Trophoblast cell (in vitro differentiated cells and primary cell): ENCODE measurements at regions not wholly inside any gene's neighbourhood (a gene's known extent, or its start where the extent isn't known, plus 50 kb on each side); places are given as distances from the start of the nearest gene placed in this dataset.
A peak's percentile ranks its signal among the peaks of the same experiment; 100 is the strongest.

Source experiments
- DNase-seq, 2 donors: peaks; one replicate each; pipeline ENCODE4 v3.0.0-alpha.2; 2016
- H2AFZ ChIP-seq: 2 replicates; pipeline ENCODE4 v1.6.1; 2013; ENCODE audit warnings: low read length, moderate library complexity, mild to moderate bottlenecking; ENCODE audit not compliant: insufficient read depth, poor library complexity
- H2AK5ac ChIP-seq: 2 replicates; pipeline ENCODE4 v1.6.1; 2013; ENCODE audit warnings: mild to moderate bottlenecking, low read length
- H2BK120ac ChIP-seq: 2 replicates; pipeline ENCODE4 v1.6.1; 2013; ENCODE audit warnings: low read length, mild to moderate bottlenecking, moderate library complexity; ENCODE audit not compliant: insufficient read depth, poor library complexity
- H2BK12ac ChIP-seq: 2 replicates; pipeline ENCODE4 v1.6.1; 2013; ENCODE audit warnings: mild to moderate bottlenecking, low read length, moderate library complexity
- H2BK5ac ChIP-seq: 2 replicates; pipeline ENCODE4 v1.6.1; 2013; ENCODE audit warnings: low read length, low read depth, moderate library complexity, mild to moderate bottlenecking; ENCODE audit not compliant: poor library complexity
- H3K14ac ChIP-seq: 2 replicates; pipeline ENCODE4 v1.6.1; 2013; ENCODE audit warnings: mild to moderate bottlenecking, low read length
- H3K18ac ChIP-seq: 2 replicates; pipeline ENCODE4 v1.6.1; 2013; ENCODE audit warnings: mild to moderate bottlenecking, low read length
- H3K23ac ChIP-seq: 2 replicates; pipeline ENCODE4 v1.6.1; 2013; ENCODE audit warnings: low read length
- H3K27ac ChIP-seq: 2 replicates; pipeline ENCODE4 v1.5.1; 2013; ENCODE audit warnings: low read depth, mild to moderate bottlenecking, inconsistent platforms, low read length, moderate library complexity
- H3K27me3 ChIP-seq: 2 replicates; pipeline ENCODE4 v1.6.1; 2013; ENCODE audit warnings: inconsistent platforms, mild to moderate bottlenecking, low read length, moderate library complexity; ENCODE audit not compliant: insufficient read depth
- H3K36me3 ChIP-seq, 2 experiments: 1 replicate in 1 of 2; 2 replicates in 1 of 2; pipeline ENCODE4 v1.6.1; 2013; ENCODE audit warnings: low read length in 2 of 2, mild to moderate bottlenecking in 2 of 2, moderate library complexity in 1 of 2; ENCODE audit not compliant: insufficient read depth in 2 of 2, control insufficient read depth in 1 of 2
- H3K4ac ChIP-seq: 2 replicates; pipeline ENCODE4 v1.6.1; 2013; ENCODE audit warnings: low read depth, mild to moderate bottlenecking, low read length, moderate library complexity
- H3K4me1 ChIP-seq, 2 experiments: 1 replicate in 1 of 2; 2 replicates in 1 of 2; pipeline ENCODE4 v1.6.1; 2013; ENCODE audit warnings: low read length in 2 of 2, mild to moderate bottlenecking in 2 of 2, moderate library complexity in 1 of 2; ENCODE audit not compliant: insufficient read depth in 2 of 2, control insufficient read depth in 1 of 2
- H3K4me2 ChIP-seq: 2 replicates; pipeline ENCODE4 v1.6.1; 2013; ENCODE audit warnings: inconsistent platforms, mild to moderate bottlenecking, low read length, moderate library complexity
- H3K4me3 ChIP-seq: 2 replicates; pipeline ENCODE4 v1.5.1; 2013; ENCODE audit warnings: mild to moderate bottlenecking, low read depth, low read length, inconsistent platforms
- H3K79me1 ChIP-seq: one replicate; pipeline ENCODE4 v1.6.1; 2013; ENCODE audit warnings: low read length
- H3K79me2 ChIP-seq: 2 replicates; pipeline ENCODE4 v1.6.1; 2013; ENCODE audit warnings: low read length, mild to moderate bottlenecking; ENCODE audit not compliant: control insufficient read depth, insufficient read depth, poor library complexity
- H3K9ac ChIP-seq: 2 replicates; pipeline ENCODE4 v1.6.1; 2013; ENCODE audit warnings: mild to moderate bottlenecking, low read length
- H3K9me3 ChIP-seq: 2 replicates; pipeline ENCODE4 v1.6.1; 2013; ENCODE audit warnings: low read depth, mild to moderate bottlenecking, control low read depth, inconsistent platforms, low read length; ENCODE audit not compliant: insufficient read depth
- H4K12ac ChIP-seq: 2 replicates; pipeline ENCODE4 v1.6.1; 2013; ENCODE audit warnings: low read depth, mild to moderate bottlenecking, low read length, moderate library complexity
- H4K8ac ChIP-seq: 2 replicates; pipeline ENCODE4 v1.6.1; 2013; ENCODE audit warnings: low read depth, mild to moderate bottlenecking, low read length, moderate library complexity
- H4K91ac ChIP-seq: one replicate; pipeline ENCODE4 v1.6.1; 2013; ENCODE audit warnings: low read depth, mild to moderate bottlenecking, low read length, moderate library complexity
- WGBS: extraction: QIAGEN DNeasy Blood & Tissue Kit; methylation state at CpG from one replicate; pipeline ENCODE4 v1.1.7; 2013; ENCODE audit warnings: missing lambda C conversion rate; ENCODE audit not compliant: insufficient read length, insufficient coverage; ENCODE audit errors: extremely low coverage; 5-methylcytosine and 5-hydroxymethylcytosine counted together

- Histone ChIP-seq H3K27me3 (no peaks in the 10 kb centered on the region), H4K8ac (no peak overlapping the region), H2BK12ac (no peak overlapping the region), H3K9ac (no peak overlapping the region), H2BK5ac (no peak overlapping the region), H3K9me3 (no peaks in the 10 kb centered on the region), H3K23ac (no peak overlapping the region), H2BK120ac (no peak overlapping the region), H3K18ac (no peak overlapping the region), H3K27ac (no peak overlapping the region), H3K4ac (no peak overlapping the region), H3K14ac (no peak overlapping the region), H4K91ac (no peak overlapping the region), H3K79me2 (no peaks in the 10 kb centered on the region), H2AK5ac (no peak overlapping the region), H3K79me1 (no peaks in the 10 kb centered on the region), H4K12ac (no peak overlapping the region), H3K4me3 (no peak overlapping the region), H3K36me3 (no peaks in the 10 kb centered on the region), H3K4me1 (peaks cover 8 to 9% of the 10 kb centered on the region in 2 experiments), H3K4me2 (no peak overlapping the region), H2AFZ (no peak overlapping the region)
- DNase-seq, result no peak
- no CpG with 5 or more reads among the region's 6 CpGs for WGBS
These were observed 89.8 kb downstream of the PCDH1 start for GRCh38 chr5:141788296-141788970.

- Histone ChIP-seq H4K8ac (no peak overlapping the region), H3K4me1 (peaks cover 8 to 9% of the 10 kb centered on the region in 2 experiments), H3K18ac (no peak overlapping the region), H2AFZ (no peak overlapping the region), H4K91ac (no peak overlapping the region), H3K9ac (no peak overlapping the region), H3K27me3 (no peaks in the 10 kb centered on the region), H3K4me3 (no peak overlapping the region), H3K79me2 (no peaks in the 10 kb centered on the region), H3K79me1 (no peaks in the 10 kb centered on the region), H3K9me3 (no peaks in the 10 kb centered on the region), H2AK5ac (no peak overlapping the region), H2BK12ac (no peak overlapping the region), H3K27ac (no peak overlapping the region), H3K36me3 (no peaks in the 10 kb centered on the region), H2BK120ac (no peak overlapping the region), H3K14ac (no peak overlapping the region), H3K4ac (no peak overlapping the region), H2BK5ac (no peak overlapping the region), H4K12ac (no peak overlapping the region), H3K4me2 (no peak overlapping the region), H3K23ac (no peak overlapping the region)
- WGBS, result no CpG with 5 or more reads among the region's 3 CpGs
- DNase-seq, result no peak
These were observed 90.8 kb downstream of the PCDH1 start for GRCh38 chr5:141787376-141787775.

GRCh38 chr5:141786700-141787099 lies 91.5 kb downstream of the PCDH1 start:
- Histone ChIP-seq H2BK5ac (no peak overlapping the region), H3K79me1 (no peaks in the 10 kb centered on the region), H2BK12ac (no peak overlapping the region), H3K27ac (no peak overlapping the region), H2AFZ (no peak overlapping the region), H3K79me2 (no peaks in the 10 kb centered on the region), H3K9ac (no peak overlapping the region), H3K18ac (no peak overlapping the region), H4K12ac (no peak overlapping the region), H3K36me3 (no peaks in the 10 kb centered on the region), H2AK5ac (no peak overlapping the region), H3K4ac (no peak overlapping the region), H3K23ac (no peak overlapping the region), H3K9me3 (no peaks in the 10 kb centered on the region), H3K4me3 (no peak overlapping the region), H2BK120ac (no peak overlapping the region), H4K8ac (no peak overlapping the region), H3K27me3 (no peaks in the 10 kb centered on the region), H3K14ac (no peak overlapping the region), H3K4me1 (peaks cover 8 to 9% of the 10 kb centered on the region in 2 experiments), H4K91ac (no peak overlapping the region), H3K4me2 (no peak overlapping the region)
- DNase-seq, result no peak
- WGBS, result no CpG with 5 or more reads among the region's 3 CpGs

- WGBS, result no CpG with 5 or more reads among the region's 5 CpGs
- peaks cover 8 to 9% of the 10 kb centered on the region in 2 experiments for H3K4me1 ChIP-seq
These were observed 92.5 kb downstream of the PCDH1 start for GRCh38 chr5:141785711-141786110.

More at GRCh38 chr5:141785711-141786110, 92.5 kb downstream of the PCDH1 start:
- Histone ChIP-seq H2BK120ac (no peak overlapping the region), H3K79me2 (no peaks in the 10 kb centered on the region), H3K9me3 (no peaks in the 10 kb centered on the region), H3K9ac (no peak overlapping the region), H4K8ac (no peak overlapping the region), H2BK12ac (no peak overlapping the region), H3K23ac (no peak overlapping the region), H4K12ac (no peak overlapping the region), H2AFZ (no peak overlapping the region), H3K4me2 (peak overlapping the region; percentile 7), H2BK5ac (no peak overlapping the region), H3K27me3 (no peaks in the 10 kb centered on the region), H2AK5ac (no peak overlapping the region), H3K4ac (no peak overlapping the region), H3K27ac (no peak overlapping the region), H3K14ac (no peak overlapping the region), H3K18ac (no peak overlapping the region), H3K36me3 (no peaks in the 10 kb centered on the region), H3K79me1 (no peaks in the 10 kb centered on the region), H4K91ac (no peak overlapping the region), H3K4me3 (no peak overlapping the region)
- DNase-seq, result peak; percentile 94 to 95
